ENCODE measurements at regions not wholly inside any gene's neighbourhood (a gene's known extent, or its start where the extent isn't known, plus 50 kb on each side); places are given as distances from the start of the nearest gene placed in this dataset.
A peak's percentile ranks its signal among the peaks of the same experiment; 100 is the strongest.

DNA sequence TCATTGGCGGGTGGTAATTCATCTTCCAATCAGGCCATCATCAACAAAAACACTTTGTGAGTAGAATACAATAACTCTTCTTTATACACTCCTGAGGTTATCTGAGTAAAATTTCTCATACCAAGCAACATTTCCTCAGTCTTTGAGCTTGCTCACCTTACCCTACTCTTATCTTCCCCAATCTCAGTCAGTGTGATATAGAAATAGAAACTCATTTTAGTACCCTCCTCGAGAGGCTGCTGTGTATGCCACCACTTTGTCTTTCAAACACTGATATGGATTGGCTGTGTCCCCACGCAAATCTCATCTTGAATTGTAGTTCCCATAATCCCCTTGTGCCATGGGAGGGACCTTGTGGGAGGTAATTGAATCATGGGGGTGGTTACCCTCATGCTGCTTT, 209.7 kb downstream of the RBM26 start:
- no peaks in the 10 kb centered on the region for H3K36me3 ChIP-seq (replicated peaks in 1 of 2; ENCODE audit: control insufficient read depth in 1 of 2, insufficient read depth in 2 of 2, low read length in 2 of 2)
- Mint-ChIP-seq H3K27me3 (ENCODE audit: low read depth in 3 of 3) (peaks cover 10 to 31% (median 28%) of the 10 kb centered on the region in 3 donors), H3K4me3 (no peak overlapping the region), H3K4me1 (peaks cover 24% of the 10 kb centered on the region), H3K27ac (no peak overlapping the region), H3K36me3 (no peaks in the 10 kb centered on the region), H3K9me3 (peaks cover 0 to 6% (median 4%) of the 10 kb centered on the region in 7 donors)
- no peak overlapping the region for H2AFZ ChIP-seq (ENCODE audit: insufficient read depth, low read depth, low read length, poor library complexity, severe bottlenecking)
- H4K20me1 ChIP-seq (ENCODE audit: insufficient read depth, low read length): no peaks in the 10 kb centered on the region
- no peaks in the 10 kb centered on the region for H3K9me3 ChIP-seq (replicated peaks in 1 of 2; ENCODE audit: control insufficient read depth in 1 of 2, insufficient read depth in 1 of 2, low read length in 2 of 2)
- TF ChIP-seq, protein P1, sequence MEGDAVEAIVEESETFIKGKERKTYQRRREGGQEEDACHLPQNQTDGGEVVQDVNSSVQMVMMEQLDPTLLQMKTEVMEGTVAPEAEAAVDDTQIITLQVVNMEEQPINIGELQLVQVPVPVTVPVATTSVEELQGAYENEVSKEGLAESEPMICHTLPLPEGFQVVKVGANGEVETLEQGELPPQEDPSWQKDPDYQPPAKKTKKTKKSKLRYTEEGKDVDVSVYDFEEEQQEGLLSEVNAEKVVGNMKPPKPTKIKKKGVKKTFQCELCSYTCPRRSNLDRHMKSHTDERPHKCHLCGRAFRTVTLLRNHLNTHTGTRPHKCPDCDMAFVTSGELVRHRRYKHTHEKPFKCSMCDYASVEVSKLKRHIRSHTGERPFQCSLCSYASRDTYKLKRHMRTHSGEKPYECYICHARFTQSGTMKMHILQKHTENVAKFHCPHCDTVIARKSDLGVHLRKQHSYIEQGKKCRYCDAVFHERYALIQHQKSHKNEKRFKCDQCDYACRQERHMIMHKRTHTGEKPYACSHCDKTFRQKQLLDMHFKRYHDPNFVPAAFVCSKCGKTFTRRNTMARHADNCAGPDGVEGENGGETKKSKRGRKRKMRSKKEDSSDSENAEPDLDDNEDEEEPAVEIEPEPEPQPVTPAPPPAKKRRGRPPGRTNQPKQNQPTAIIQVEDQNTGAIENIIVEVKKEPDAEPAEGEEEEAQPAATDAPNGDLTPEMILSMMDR (IDR thresholded peaks at IDR 0.05): no peak
- H3K79me2 ChIP-seq (ENCODE audit: insufficient read depth, low read length): no peaks in the 10 kb centered on the region
- no CpG with 5 or more reads among the region's 3 CpGs for WGBS (ENCODE audit: insufficient coverage)
- peaks cover 19 to 20% of the 10 kb centered on the region in 2 donors for H3K4me1 ChIP-seq (ENCODE audit: control insufficient read depth in 1 of 2, insufficient read depth in 2 of 2, low read length in 2 of 2)
- H3K4me3 ChIP-seq (replicated peaks in 1 of 3; ENCODE audit: low read depth in 2 of 3, low read length in 3 of 3): no peak overlapping the region
- DNase-seq: no peak
- peaks cover 17 to 30% of the 10 kb centered on the region in 2 donors for H3K27me3 ChIP-seq (ENCODE audit: control insufficient read depth in 2 of 2, insufficient read depth in 2 of 2, low read length in 2 of 2)
- no peak overlapping the region for H3K27ac ChIP-seq (ENCODE audit: low read depth in 1 of 2, low read length in 2 of 2)
- intact Hi-C loops (cut with micrococcal nuclease): no loop called here
- no peak overlapping the region for H3K4me2 ChIP-seq (replicated peaks; ENCODE audit: extremely low read depth, low read length, poor library complexity, severe bottlenecking)
- H3K9ac ChIP-seq (ENCODE audit: insufficient read depth, low read length, poor library complexity, severe bottlenecking): no peak overlapping the region

DNA sequence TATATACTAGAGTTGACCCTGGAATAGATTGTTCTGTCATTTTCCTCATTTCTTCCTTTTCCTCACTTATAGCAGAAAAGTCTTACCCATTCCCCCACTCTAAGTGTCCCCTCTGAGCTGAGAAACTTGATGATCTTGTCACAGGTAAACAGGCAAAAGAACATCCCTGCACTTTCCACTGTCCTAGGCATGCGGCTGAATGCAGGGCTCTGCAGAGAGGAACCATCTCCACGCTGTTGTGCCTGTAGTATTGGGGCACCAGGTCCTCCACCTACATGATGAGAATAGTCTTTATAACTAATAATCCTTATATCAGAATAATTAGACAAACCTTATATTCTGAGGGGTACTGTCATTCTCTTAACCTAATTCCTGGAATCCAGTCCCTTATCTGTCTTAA, 211.3 kb downstream of the RBM26 start:
- no peak overlapping the region for H3K9ac ChIP-seq (ENCODE audit: insufficient read depth, low read length, poor library complexity, severe bottlenecking)
- peaks cover 19 to 33% of the 10 kb centered on the region in 2 donors for H3K27me3 ChIP-seq (ENCODE audit: control insufficient read depth in 2 of 2, insufficient read depth in 2 of 2, low read length in 2 of 2)
- intact Hi-C loops (cut with micrococcal nuclease): no loop called here
- Mint-ChIP-seq H3K27me3 (ENCODE audit: low read depth in 3 of 3) (peaks cover 10 to 31% (median 25%) of the 10 kb centered on the region in 3 donors), H3K4me3 (peak overlapping the region in 1 of 2 donors; percentile 69), H3K4me1 (peaks cover 31% of the 10 kb centered on the region), H3K27ac (peak overlapping the region in 1 of 7 donors; percentile 35), H3K36me3 (no peaks in the 10 kb centered on the region), H3K9me3 (peaks cover 0 to 6% (median 0%) of the 10 kb centered on the region in 7 donors)
- no peak for DNase-seq
- peaks cover 26 to 27% of the 10 kb centered on the region in 2 donors for H3K4me1 ChIP-seq (ENCODE audit: control insufficient read depth in 1 of 2, insufficient read depth in 2 of 2, low read length in 2 of 2)
- H3K4me3 ChIP-seq (replicated peaks in 1 of 3; ENCODE audit: low read depth in 2 of 3, low read length in 3 of 3): no peak overlapping the region
- no peak overlapping the region for H3K27ac ChIP-seq (ENCODE audit: low read depth in 1 of 2, low read length in 2 of 2)
- H3K36me3 ChIP-seq (replicated peaks in 1 of 2; ENCODE audit: control insufficient read depth in 1 of 2, insufficient read depth in 2 of 2, low read length in 2 of 2): no peaks in the 10 kb centered on the region
- TF ChIP-seq, protein P1 (IDR thresholded peaks at IDR 0.05): no peak
- H3K4me2 ChIP-seq (replicated peaks; ENCODE audit: extremely low read depth, low read length, poor library complexity, severe bottlenecking): peak overlapping the region; percentile 27
- H3K9me3 ChIP-seq (replicated peaks in 1 of 2; ENCODE audit: control insufficient read depth in 1 of 2, insufficient read depth in 1 of 2, low read length in 2 of 2): no peaks in the 10 kb centered on the region
- WGBS (ENCODE audit: insufficient coverage): no CpG with 5 or more reads among the region's 2 CpGs
- H4K20me1 ChIP-seq (ENCODE audit: insufficient read depth, low read length): no peaks in the 10 kb centered on the region
- H3K79me2 ChIP-seq (ENCODE audit: insufficient read depth, low read length): no peaks in the 10 kb centered on the region
- H2AFZ ChIP-seq (ENCODE audit: insufficient read depth, low read depth, low read length, poor library complexity, severe bottlenecking): no peak overlapping the region

Measured in CD14-positive monocyte (primary cell).